ENCODE measurements at regions not wholly inside any gene's neighbourhood (a gene's known extent, or its start where the extent isn't known, plus 50 kb on each side); places are given as distances from the start of the nearest gene placed in this dataset.

DNA sequence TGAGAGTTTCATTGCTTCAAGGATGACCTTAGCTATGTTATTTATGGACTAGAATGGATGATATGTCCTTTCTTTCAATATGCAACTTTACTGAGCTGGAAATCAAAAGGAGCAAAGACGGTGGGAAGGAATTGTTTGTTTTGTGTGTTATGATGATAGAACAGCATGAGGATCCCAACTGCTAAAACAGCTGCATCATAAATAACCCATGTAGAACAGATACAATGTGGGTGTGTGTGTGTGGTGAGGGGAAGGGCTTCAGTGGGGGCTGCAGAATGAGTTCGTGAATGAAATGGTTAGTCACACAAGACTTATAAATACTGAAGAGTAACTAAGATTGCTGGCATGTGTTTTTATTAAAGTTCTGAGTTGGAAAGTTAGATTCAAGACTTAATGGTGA is 80.1 kb downstream of the DACT1 start:
- H3K4me3 Mint-ChIP-seq: no peak overlapping the region
- no peak for DNase-seq
- H3K27me3 Mint-ChIP-seq: peaks cover 3% of the 10 kb centered on the region
- H3K9me3 Mint-ChIP-seq (ENCODE audit: low read depth): no peaks in the 10 kb centered on the region
- no peaks in the 10 kb centered on the region for H3K4me1 Mint-ChIP-seq
- H3K36me3 Mint-ChIP-seq: no peaks in the 10 kb centered on the region
- CTCF ChIA-PET: no interaction called here
- ATAC-seq: no peak
- H3K27ac Mint-ChIP-seq: no peak overlapping the region

DNA sequence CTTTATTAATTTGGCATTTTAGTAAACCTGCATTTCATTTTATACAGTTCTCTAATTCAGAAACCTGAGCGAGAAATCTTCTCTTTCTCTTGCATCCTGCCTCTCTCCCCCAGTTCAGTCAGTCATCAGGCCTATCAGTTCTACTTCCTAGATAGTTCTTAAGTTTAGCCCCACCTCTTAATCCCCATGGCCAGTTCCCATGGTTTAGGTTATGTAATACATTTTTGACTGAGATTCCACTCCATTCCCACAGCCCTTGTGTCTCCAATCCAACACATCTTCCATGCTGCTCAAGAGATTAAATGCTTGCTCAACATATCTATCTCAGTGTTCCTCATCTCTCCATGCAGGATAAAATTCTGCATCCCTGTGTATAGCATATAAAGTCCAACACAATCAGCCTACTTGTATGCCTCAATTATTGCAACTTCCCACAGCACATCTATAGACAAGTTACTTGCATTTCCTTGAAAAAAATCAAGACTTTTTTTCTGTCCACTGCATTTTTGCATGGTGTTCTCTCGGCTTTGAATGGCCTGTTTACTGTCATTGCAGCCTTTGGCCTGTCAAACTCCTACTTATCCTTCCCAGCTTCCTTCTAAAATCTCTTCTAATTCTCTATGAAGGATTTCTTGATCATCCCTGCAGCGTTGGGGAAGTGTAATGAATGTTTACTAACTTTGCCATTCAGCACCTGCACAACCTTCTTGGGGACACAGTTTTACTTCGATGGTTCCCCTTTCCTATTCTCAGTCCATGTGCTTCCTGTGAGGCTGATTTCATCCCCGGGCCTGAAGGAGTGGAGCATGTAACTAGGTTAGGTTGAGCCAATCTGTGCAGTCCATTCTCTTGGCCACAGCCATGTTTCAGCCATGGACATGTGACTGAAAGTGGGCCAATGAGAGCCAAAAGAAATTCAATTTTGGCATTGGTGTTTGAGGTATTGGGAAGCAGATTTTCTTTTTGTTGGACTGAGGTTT is 80.8 kb downstream of the DACT1 start:
- Mint-ChIP-seq H3K4me1 (no peaks in the 10 kb centered on the region), H3K27ac (no peak overlapping the region), H3K9me3 (ENCODE audit: low read depth) (no peaks in the 10 kb centered on the region), H3K4me3 (no peak overlapping the region), H3K36me3 (no peaks in the 10 kb centered on the region), H3K27me3 (peaks cover 3% of the 10 kb centered on the region)
- CTCF ChIA-PET: no interaction called here
- ATAC-seq (no peak), DNase-seq (no peak)

DNA sequence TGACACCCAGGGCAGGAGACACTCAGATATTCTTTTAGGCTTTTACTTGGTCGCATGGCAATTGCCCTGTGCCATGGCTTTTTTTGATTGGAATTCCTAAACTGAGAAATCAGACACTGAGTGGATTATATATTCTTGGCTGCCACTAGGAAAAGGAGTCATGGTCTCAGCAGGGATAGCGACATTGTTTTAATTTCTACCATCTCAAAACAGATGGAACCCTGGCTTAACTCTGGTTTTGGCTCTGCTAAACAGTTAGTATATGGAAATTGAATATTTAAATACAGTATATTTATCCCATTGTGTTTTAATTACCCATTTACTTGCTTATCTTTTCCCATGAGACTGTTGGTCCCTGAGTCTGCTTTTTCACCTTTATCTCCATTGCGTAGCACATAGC is 84.0 kb downstream of the DACT1 start:
- Mint-ChIP-seq H3K4me3 (no peak overlapping the region), H3K27ac (no peak overlapping the region), H3K36me3 (no peaks in the 10 kb centered on the region), H3K4me1 (no peaks in the 10 kb centered on the region), H3K27me3 (peaks cover 10% of the 10 kb centered on the region), H3K9me3 (ENCODE audit: low read depth) (no peaks in the 10 kb centered on the region)
- DNase-seq (no peak), ATAC-seq (no peak)
- CTCF ChIA-PET: no interaction called here

DNA sequence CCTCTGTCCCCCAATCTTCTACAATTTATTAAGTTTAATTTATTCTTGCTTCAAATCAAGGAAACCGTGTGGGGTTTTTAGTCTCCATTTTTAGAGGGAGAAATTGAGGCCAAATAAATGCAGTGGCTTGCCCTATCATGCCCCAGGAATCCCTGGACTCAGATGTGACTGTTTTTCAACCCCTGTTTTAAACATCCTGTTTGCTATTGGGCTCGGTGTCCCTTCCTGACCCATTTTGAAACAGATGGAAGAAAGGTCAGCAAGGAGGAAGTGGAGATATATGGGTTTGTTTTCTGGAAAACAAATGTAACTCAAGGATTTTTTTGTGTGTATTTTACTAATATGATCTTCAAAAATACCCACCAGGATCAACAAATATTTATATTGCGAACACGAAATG is 84.7 kb downstream of the DACT1 start:
- Mint-ChIP-seq H3K4me3 (no peak overlapping the region), H3K27ac (no peak overlapping the region), H3K4me1 (no peaks in the 10 kb centered on the region), H3K36me3 (no peaks in the 10 kb centered on the region), H3K27me3 (peaks cover 10% of the 10 kb centered on the region), H3K9me3 (ENCODE audit: low read depth) (no peaks in the 10 kb centered on the region)
- CTCF ChIA-PET: no interaction called here
- DNase-seq (no peak), ATAC-seq (no peak)

DNA sequence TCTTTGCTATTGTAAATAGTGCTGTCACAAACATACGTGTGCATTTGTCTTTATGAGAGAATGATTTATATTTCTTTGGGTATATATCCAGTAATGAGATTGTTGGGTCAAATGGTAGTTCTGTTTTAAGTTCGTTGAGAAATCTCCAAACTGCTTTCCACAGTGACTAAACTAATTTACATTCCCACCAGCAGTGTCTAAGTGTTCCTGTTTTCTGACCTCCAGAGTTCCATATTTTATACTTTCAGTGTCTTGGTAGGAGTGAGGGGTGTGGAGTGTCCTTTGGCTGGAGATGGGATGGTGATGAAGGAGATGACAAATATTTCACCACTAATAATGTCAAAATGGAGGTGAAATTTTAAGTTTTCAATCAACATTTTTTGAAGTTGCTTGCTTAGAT is 86.4 kb downstream of the DACT1 start:
- Mint-ChIP-seq H3K27ac (no peak overlapping the region), H3K4me3 (no peak overlapping the region), H3K4me1 (no peaks in the 10 kb centered on the region), H3K36me3 (no peaks in the 10 kb centered on the region), H3K27me3 (peaks cover 7% of the 10 kb centered on the region), H3K9me3 (ENCODE audit: low read depth) (no peaks in the 10 kb centered on the region)
- CTCF ChIA-PET: no interaction called here
- no peak for DNase-seq
- ATAC-seq: no peak

DNA sequence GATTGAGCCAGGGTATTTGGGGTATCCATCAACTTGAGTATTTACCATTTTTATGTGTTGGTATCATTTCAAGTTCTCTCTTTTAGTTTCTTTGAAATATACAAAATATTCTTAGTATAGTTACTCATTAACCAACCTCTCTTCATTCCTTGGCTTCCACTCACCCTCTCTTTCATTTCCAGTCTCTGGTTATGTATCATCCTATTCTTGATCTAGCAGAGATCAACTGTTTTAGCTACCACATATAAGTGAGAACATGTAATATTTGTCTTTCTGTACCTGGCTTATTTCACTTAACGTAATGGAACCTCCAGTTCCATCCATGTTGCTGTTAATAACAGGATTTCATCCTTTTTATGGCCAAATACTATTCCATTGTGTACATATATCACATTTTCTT is 86.9 kb downstream of the DACT1 start:
- Mint-ChIP-seq H3K27ac (no peak overlapping the region), H3K9me3 (ENCODE audit: low read depth) (no peaks in the 10 kb centered on the region), H3K27me3 (peaks cover 7% of the 10 kb centered on the region), H3K36me3 (no peaks in the 10 kb centered on the region), H3K4me3 (no peak overlapping the region), H3K4me1 (no peaks in the 10 kb centered on the region)
- CTCF ChIA-PET: no interaction called here
- ATAC-seq: no peak
- no peak for DNase-seq

DNA sequence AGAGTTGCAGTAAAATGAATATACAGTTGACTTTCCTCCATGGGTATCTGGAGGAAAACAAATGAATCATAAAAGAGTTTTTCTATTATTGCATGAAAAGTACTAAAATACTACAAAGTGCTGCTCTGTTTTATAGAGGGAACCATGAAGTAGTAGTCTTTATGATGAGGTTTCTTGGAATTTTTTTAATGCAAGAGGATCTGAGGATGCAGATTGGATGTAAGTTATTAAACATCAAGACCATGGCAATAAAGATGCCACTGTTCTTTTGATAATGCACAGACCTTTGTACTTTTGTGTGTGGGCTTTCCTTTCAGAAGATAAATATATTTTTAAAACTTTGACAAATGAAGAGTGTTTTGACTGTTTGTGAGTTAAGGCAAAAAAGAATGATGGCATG is 87.5 kb downstream of the DACT1 start:
- DNase-seq (no peak), ATAC-seq (no peak)
- Mint-ChIP-seq H3K27me3 (peaks cover 7% of the 10 kb centered on the region), H3K9me3 (ENCODE audit: low read depth) (no peaks in the 10 kb centered on the region), H3K4me3 (no peak overlapping the region), H3K4me1 (no peaks in the 10 kb centered on the region), H3K27ac (no peak overlapping the region), H3K36me3 (no peaks in the 10 kb centered on the region)
- CTCF ChIA-PET: no interaction called here

DNA sequence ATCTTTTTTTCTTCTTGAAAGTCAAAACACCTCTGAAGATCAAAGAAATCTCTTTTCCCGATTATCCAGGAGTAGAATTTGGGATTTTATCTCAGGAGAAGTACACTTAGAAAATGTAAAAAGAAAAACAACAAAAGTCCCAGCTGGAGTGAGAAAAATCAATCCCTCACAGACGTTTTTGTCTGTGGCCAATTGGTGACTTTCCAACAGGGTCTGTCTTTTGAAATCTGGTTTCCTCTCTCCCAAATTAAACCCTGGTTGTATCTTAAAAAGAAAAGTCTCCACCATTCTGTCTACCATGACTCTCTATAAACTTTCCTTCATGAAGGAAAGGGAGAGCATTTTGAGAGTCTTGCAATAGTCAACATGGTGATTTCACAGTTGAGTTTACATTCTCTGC is 88.1 kb downstream of the DACT1 start:
- DNase-seq (no peak), ATAC-seq (no peak)
- no peak overlapping the region for H3K4me3 Mint-ChIP-seq
- H3K27ac Mint-ChIP-seq: no peak overlapping the region
- CTCF ChIA-PET: no interaction called here
- no peaks in the 10 kb centered on the region for H3K4me1 Mint-ChIP-seq
- no peaks in the 10 kb centered on the region for H3K9me3 Mint-ChIP-seq (ENCODE audit: low read depth)
- H3K27me3 Mint-ChIP-seq: peaks cover 7% of the 10 kb centered on the region
- no peaks in the 10 kb centered on the region for H3K36me3 Mint-ChIP-seq

DNA sequence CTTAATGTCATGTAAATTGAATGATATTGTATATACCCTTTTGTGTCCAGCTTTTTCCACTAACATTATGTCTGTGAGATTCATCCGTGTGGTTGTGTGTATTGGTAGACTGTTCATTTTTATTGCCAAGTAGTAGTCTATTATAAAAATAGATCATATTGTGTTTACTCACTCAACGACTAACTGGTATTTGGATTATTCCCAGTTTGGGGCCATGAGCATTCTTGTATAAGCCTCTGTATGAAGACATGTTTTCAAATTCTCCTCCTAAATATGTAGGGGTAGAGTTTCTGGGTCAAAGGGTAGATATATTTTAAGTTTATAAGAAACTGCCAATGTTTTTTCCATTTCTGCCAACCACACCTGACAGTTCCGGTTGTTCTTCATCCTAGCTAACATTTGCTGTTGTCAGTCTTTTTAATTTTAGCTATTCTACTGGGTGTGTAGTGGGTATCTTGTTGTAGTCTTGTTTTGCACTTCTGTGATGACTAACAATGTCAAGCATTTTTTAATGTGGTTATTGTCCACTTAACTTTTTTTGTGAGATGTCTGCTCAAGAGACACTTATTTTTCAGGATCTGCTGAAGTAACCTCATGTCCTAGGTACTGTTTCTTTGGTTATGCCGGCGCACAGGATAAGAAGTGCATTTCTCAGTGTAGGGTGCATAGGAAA is 93.2 kb downstream of the DACT1 start:
- ATAC-seq (no peak), DNase-seq (no peak)
- Mint-ChIP-seq H3K27ac (no peak overlapping the region), H3K27me3 (peaks cover 15% of the 10 kb centered on the region), H3K4me3 (no peak overlapping the region), H3K4me1 (no peaks in the 10 kb centered on the region), H3K9me3 (ENCODE audit: low read depth) (no peaks in the 10 kb centered on the region), H3K36me3 (no peaks in the 10 kb centered on the region)
- CTCF ChIA-PET: no interaction called here

DNA sequence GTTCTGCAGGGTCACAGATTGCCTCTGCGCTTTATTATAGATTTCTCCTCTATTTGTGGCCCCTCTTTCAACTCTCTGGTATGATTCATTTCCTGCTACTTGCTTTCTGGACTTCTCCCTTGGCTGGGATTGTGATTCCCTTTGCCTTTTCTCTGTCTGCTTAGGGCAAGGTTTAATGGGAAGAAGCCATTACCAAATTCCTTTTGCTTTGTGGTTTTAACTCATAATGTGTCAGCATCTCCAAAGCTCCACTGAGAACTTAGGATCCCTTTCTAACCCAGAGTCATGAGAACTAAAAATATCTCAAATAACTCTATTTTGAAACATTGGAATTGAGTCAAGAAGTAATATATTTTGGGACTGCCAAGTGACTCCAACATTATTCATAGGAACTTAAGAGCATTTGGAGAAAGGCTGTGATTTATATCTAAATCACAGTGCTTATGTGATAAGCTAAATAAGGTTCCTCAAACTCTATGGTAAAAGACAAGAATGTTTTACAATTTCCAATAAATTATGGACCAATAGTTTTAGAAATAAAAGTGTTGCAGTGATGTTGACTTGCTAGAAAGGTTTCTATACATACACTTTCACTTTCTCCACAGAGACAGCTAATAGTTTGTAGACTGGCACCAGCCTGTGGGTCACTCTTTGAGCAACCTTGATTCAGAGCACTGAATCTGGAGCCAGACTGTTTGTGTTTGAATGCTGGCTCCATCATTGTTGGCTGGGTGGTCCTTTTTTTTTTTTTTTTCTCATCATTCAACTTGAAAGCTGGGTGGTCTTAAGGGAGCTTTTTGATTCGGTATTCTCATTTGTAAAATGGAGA is 93.9 kb downstream of the DACT1 start:
- Mint-ChIP-seq H3K36me3 (no peaks in the 10 kb centered on the region), H3K4me1 (no peaks in the 10 kb centered on the region), H3K27me3 (peaks cover 15% of the 10 kb centered on the region), H3K4me3 (no peak overlapping the region), H3K27ac (no peak overlapping the region), H3K9me3 (ENCODE audit: low read depth) (no peaks in the 10 kb centered on the region)
- CTCF ChIA-PET: no interaction called here
- no peak for ATAC-seq
- no peak for DNase-seq

DNA sequence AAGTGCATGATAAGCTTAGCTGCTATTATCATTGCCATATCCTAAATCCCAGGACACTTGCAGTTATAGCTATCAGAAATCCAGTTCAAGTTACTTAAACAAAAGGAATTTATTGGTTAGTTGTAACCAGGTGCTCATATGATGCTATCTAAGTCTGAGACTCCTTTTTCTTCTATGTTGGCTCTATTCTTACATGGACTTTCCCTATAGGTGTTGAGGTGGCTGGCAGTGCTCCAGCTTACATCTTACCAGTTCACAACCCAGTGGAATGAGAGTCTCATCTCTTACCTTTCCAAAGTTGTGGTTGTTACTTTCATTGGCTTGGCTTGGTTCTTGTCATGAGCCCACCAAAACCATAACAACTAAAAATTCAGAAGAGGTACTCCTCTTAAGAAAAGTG is 94.6 kb downstream of the DACT1 start:
- Mint-ChIP-seq H3K27ac (no peak overlapping the region), H3K4me3 (no peak overlapping the region), H3K27me3 (peaks cover 15% of the 10 kb centered on the region), H3K36me3 (no peaks in the 10 kb centered on the region), H3K4me1 (no peaks in the 10 kb centered on the region), H3K9me3 (ENCODE audit: low read depth) (no peaks in the 10 kb centered on the region)
- ATAC-seq: no peak
- DNase-seq: no peak
- CTCF ChIA-PET: no interaction called here

DNA sequence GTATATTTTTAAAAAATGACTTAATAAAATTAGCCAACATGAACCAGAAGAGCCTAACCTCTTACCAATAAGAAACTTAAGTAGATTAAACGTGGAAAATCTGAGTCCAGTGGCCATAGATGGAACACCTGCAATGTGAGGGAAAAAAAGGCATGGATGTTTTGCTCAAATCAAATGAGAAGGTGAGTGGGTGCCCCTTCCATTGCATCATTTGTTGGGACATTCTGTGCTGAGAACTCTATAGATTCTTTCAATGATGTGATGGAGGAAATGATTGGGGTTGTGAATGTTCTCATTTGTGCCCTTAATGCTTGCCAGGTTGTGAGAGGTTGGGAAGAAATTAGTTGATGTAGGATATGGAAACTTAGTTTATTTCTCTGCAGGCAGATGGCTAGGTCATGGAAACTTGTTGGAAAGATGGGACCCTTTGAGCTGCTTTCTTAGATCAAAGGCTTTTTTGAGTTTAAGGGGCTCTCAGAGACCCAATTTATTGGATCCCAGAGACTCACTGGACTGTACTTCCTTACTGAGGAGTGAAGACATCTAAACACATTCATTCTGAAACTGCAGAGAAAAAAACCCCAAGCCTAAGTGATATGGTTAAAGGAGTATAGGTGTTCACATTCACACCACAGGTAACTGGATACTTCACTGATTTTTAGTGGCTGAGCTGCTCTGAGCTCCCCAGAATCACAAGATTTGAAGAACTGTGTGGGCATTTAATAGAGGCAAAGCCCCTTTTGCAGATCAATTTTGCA is 95.9 kb downstream of the DACT1 start:
- Mint-ChIP-seq H3K4me3 (no peak overlapping the region), H3K4me1 (no peaks in the 10 kb centered on the region), H3K36me3 (no peaks in the 10 kb centered on the region), H3K27ac (no peak overlapping the region), H3K27me3 (peaks cover 15% of the 10 kb centered on the region), H3K9me3 (ENCODE audit: low read depth) (no peaks in the 10 kb centered on the region)
- no peak for ATAC-seq
- DNase-seq: no peak
- CTCF ChIA-PET: no interaction called here

DNA sequence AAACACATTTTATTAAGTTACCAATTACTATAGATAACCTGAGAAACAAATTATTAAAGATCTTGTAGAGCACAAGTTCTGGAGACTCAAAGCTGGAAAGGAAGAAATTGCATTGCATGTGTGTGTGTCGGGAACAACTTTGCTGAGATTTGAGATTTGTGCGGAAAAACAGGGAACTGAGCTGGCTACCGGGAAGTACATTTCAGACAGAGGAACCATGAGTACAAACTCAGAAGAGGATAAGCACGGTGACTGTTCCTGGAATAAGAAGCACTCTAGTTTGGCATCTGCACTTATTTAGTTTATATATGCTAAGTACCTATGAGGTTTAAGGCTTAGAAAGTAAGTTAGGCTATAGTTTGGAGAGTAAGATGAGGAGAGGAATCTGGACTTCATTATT is 97.8 kb downstream of the DACT1 start:
- CTCF ChIA-PET: no interaction called here
- H3K9me3 Mint-ChIP-seq (ENCODE audit: low read depth): no peaks in the 10 kb centered on the region
- DNase-seq: no peak
- no peak overlapping the region for H3K4me3 Mint-ChIP-seq
- no peak for ATAC-seq
- peaks cover 20% of the 10 kb centered on the region for H3K27me3 Mint-ChIP-seq
- no peaks in the 10 kb centered on the region for H3K36me3 Mint-ChIP-seq
- H3K4me1 Mint-ChIP-seq: no peaks in the 10 kb centered on the region
- no peak overlapping the region for H3K27ac Mint-ChIP-seq

All from activated CD8-positive, alpha-beta memory T cell treated with anti-CD3 and anti-CD28 coated beads, Interleukin-2, amount 10 ng/mL, durations not matched to agents 7 days and 5 days (primary cell).